Fibroblast of lung (primary cell): ENCODE measurements at regions not wholly inside any gene's neighbourhood (a gene's known extent, or its start where the extent isn't known, plus 50 kb on each side); places are given as distances from the start of the nearest gene placed in this dataset.

Experiments used
- CTCF ChIP-seq, 2 donors: IDR thresholded peaks in 1 of 2; conservative IDR thresholded peaks in 1 of 2; 1 replicate in 1 of 2; 2 replicates in 1 of 2; pipeline ENCODE4 v1.5.1; 2011 to 2012; ENCODE audit warnings: low read length in 2 of 2, control low read depth in 1 of 2, inconsistent platforms in 1 of 2, low read depth in 1 of 2, mild to moderate bottlenecking in 1 of 2
- EZH2 ChIP-seq: IDR thresholded peaks from 2 replicates; pipeline ENCODE4 v1.5.1; 2012; ENCODE audit warnings: low read length, control low read depth, mild to moderate bottlenecking; ENCODE audit errors: missing control alignments

GRCh38 chr9:107705521-107705920 is 216.0 kb upstream of the KLF4 start:
- TF ChIP-seq CTCF (conservative IDR thresholded peaks at IDR 0.05 in 1 of 2, IDR thresholded peaks at IDR 0.05 in 1 of 2; ENCODE audit: low read depth in 1 of 2, low read length in 2 of 2) (no peak), EZH2 (no peak)
